T47D (cell line): ENCODE measurements at regions not wholly inside any gene's neighbourhood (a gene's known extent, or its start where the extent isn't known, plus 50 kb on each side); places are given as distances from the start of the nearest gene placed in this dataset.

Source experiments
- DNase-seq, 2 experiments: peaks; one replicate each; pipeline versions ENCODE4 v3.0.0 to v3.0.0-alpha.2; 2011 to 2012; ENCODE audit warnings: low read depth in 1 of 2, low spot score in 1 of 2
- JUND ChIP-seq: IDR thresholded peaks from 2 replicates; pipeline ENCODE4 v1.6.1; 2012; ENCODE audit warnings: low read depth
- in situ Hi-C: cut with HindIII; loops from 2 replicates; pipeline ENCODE4 v1.10.0; 2016; ENCODE audit warnings: low sequenced_read_pairs, low pct_unique_long_range_greater_than_20kb

- in situ Hi-C loops = no loop called here
- no peak for TF ChIP-seq JUND
- DNase-seq = no peak
Measured at GRCh38 chr20:22698259-22698842, 114.0 kb upstream of the FOXA2 start.

GRCh38 chr20:22699396-22699795 is 115.0 kb upstream of the FOXA2 start:
- in situ Hi-C loops = no loop called here
- no peak for DNase-seq
- TF ChIP-seq JUND = no peak

GRCh38 chr20:22700367-22700766 is 116.0 kb upstream of the FOXA2 start:
- DNase-seq = no peak
- in situ Hi-C loops = no loop called here
- no peak for TF ChIP-seq JUND

- no peak for DNase-seq
- in situ Hi-C loops = no loop called here
- no peak for TF ChIP-seq JUND
Measured at GRCh38 chr20:22701679-22702308, 117.4 kb upstream of the FOXA2 start.

GRCh38 chr20:22703843-22704242 is 119.5 kb upstream of the FOXA2 start:
- in situ Hi-C loops = no loop called here
- TF ChIP-seq JUND = no peak
- no peak for DNase-seq

GRCh38 chr20:22711971-22712755 is 127.8 kb upstream of the FOXA2 start:
- in situ Hi-C loops = no loop called here
- TF ChIP-seq JUND = no peak
- no peak for DNase-seq

GRCh38 chr20:22716821-22717351 is 132.5 kb upstream of the FOXA2 start:
- DNase-seq = no peak
- TF ChIP-seq JUND = no peak
- in situ Hi-C loops = no loop called here

- in situ Hi-C loops = no loop called here
- DNase-seq = no peak
- TF ChIP-seq JUND = no peak
Measured at GRCh38 chr20:22717466-22717865, 133.1 kb upstream of the FOXA2 start.

- DNase-seq = no peak
- TF ChIP-seq JUND = no peak
- in situ Hi-C loops = no loop called here
Measured at GRCh38 chr20:22719167-22719591, 134.8 kb upstream of the FOXA2 start.

- in situ Hi-C loops = no loop called here
- no peak for TF ChIP-seq JUND
- no peak for DNase-seq
Measured at GRCh38 chr20:22720206-22720605, 135.8 kb upstream of the FOXA2 start.

GRCh38 chr20:22722811-22723210 is 138.4 kb upstream of the FOXA2 start:
- no peak for DNase-seq
- TF ChIP-seq JUND = no peak
- in situ Hi-C loops = no loop called here

- DNase-seq = no peak
- in situ Hi-C loops = no loop called here
- TF ChIP-seq JUND = no peak
Measured at GRCh38 chr20:22723659-22724058, 139.3 kb upstream of the FOXA2 start.

GRCh38 chr20:22728146-22728745 is 143.9 kb upstream of the FOXA2 start:
- in situ Hi-C loops = no loop called here
- DNase-seq = no peak
- TF ChIP-seq JUND = no peak
